Posterior cingulate gyrus (tissue), 11 donors: ENCODE measurements at regions not wholly inside any gene's neighbourhood (a gene's known extent, or its start where the extent isn't known, plus 50 kb on each side); places are given as distances from the start of the nearest gene placed in this dataset.

Source experiments
- DNase-seq, 10 donors: peaks; one replicate each; pipeline versions ENCODE4 v3.0.0 to v3.0.0-alpha.2; 2020 to 2021; ENCODE audit warnings: mixed read lengths in 3 of 10
- intact Hi-C: fragments of 100-400 bp; cut with DNase I; formaldehyde crosslinking; loops from one replicate; pipeline ENCODE4 v1.15.1; 2023

DNA sequence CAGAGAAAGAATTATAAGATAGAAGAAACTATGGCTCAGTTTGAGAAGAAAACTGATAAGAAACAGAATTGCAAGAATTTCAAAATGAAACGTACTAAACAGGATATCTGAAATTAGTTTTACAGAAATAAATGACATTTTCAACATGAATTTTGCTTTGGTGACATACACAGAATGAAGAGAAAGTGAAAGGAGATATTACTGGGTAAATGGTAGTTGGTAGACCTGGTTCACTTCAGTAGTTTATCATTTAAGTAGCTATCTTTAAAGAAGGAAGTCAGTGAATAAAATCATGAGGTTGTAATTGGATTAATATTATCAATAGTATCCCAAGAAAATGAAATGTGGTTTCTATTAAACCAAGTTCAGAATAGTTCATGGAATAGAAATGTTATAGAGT, 395.5 kb upstream of the SMIM31 start:
- no peak for DNase-seq

DNA sequence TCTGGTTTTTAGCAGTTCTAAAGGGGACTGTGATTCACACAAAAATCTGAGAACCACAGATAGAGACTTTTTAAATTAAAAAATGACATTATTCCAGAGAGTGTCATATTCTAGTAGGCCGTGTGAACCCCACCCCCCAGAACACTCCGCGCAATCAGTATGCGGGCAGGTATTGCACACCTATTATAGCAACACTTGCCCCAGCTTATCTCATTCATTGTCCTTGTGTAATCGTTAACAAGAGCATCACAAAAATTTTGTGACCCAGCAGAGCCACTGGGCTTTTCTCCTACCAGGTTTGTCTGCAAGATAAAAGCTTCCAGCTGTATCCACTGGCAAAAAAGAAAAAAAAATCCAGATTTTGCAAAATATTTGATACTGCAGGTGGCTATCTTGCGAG, 394.1 kb upstream of the SMIM31 start:
- DNase-seq: peak in 1 of 10 donors; percentile 26
- intact Hi-C loops: loop anchor here (10.0 kb wide), 1 partner anchor 45 kb away; no protein-coding TSS in a partner anchor

More for the DNA sequence above, 395.5 kb upstream of the SMIM31 start:
- intact Hi-C loops: no loop called here

DNA sequence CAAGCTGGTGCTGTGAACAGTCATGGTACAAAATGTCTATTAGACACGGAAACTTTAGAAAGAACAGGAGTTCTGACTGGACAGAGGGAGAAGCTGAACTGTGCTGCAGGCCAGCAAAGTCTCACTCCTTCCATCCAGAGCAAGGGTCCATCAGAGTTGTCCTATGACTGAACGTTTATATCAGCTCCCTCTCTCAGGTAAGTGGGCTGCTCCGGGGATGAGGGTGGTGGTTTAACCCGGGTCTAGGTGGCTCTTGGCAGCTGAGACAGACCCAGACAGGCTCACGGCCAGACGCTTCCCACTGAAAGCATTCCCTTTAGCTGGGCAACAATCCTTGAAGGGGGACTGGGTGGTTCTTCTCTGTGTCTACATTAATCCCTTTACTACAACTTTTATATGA, 385.0 kb upstream of the SMIM31 start:
- peak in 2 of 10 donors; percentile 44 to 57 for DNase-seq
- intact Hi-C loops: loop anchor here (10.0 kb wide), 1 partner anchor 54 kb away; no protein-coding TSS in a partner anchor

DNA sequence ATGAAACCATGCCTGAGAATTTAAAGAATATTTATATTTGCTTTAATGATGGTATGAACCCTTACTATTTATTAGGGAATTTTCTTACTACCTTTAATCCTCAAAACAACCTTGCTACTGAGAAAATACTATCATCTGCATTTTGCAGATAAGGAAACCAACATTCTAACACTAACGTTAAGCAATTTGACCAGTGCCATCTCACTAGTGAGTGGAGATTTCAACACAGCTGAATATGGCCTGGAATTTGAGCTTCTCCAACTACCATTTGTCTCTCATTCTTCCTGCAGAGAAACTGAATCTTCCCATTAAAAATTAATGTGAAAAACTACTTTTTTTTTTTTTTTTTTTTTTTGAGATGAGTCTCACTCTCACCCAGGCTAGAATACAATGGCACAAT, 380.9 kb upstream of the SMIM31 start:
- no peak for DNase-seq
- intact Hi-C loops: no loop called here

DNA sequence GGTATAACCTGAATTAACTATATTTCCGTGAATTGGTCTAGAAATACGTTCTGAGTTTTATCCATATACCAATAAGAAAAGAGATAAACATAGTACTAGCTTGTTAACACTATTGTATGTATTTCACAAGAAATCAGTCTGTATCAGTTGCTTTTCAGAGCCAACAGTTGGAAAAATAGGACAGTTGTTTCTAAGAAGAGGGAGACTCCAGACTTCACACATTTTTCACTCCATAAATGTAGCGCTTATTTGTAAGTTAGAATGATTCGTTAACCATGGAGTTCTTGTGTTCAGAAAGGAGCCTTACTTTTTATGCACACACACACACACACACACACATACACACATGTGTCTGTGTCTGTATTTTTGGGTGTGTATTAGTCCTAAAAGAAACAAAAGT, 376.7 kb upstream of the SMIM31 start:
- intact Hi-C loops: no loop called here
- DNase-seq: no peak

DNA sequence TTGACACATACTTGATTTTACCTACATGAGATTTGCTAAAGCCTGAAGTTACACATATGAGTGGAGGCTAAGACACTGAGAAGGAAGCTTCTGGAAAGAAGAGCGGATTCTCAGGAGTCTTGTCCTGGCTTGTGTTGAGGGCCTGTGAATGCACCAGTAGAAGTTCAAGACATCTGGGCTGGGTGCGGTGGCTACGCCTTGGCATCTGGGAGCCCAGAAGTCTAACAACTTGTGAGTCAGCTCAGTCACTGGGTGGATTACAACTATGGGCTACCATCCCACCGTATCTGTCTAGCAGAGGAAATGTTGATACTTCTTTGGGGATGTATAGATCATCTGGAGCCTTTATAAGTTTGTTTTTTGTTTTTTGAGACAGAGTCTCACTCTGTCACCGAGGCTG, 375.6 kb upstream of the SMIM31 start:
- no peak for DNase-seq
- intact Hi-C loops: no loop called here

DNA sequence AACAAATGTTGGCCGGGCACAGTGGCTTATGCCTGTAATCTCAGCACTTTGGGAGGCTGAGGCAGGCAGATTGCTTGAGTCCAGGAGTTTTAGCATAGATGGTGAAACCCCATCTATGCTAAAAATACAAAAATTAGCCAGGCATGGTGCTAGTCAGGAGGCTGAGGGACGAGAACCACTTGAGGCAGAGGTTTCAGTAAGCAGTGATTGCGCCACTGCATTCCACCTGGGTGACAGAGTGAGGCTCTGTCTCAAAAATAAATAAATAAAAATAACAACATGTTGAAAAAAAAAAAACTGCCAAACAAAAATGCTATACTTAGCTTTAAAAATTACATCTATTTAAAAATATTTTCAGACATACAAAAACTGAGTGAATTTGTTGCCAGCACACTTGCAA, 374.2 kb upstream of the SMIM31 start:
- intact Hi-C loops: loop anchor here (5.0 to 10.0 kb wide), 4 partner anchors 202 to 825 kb away; no protein-coding TSS in a partner anchor
- DNase-seq: no peak

DNA sequence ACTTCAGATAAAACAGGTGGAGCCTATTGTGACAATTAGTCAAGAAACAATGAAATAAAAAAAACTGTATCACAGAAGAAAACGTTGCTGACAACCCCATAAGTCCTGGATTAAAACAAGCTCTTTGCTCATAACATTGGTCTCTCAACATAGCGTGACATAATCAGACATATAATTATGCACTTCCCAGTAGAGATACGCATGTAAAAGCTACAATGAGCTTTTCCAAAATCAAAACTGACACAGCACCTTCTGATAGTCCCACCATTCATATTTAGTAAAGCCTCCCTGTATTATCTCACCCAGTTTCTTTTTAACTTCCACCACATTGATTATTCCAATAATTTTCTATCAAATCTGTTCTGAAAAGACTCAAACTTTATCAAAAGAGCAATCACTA, 372.1 kb upstream of the SMIM31 start:
- DNase-seq: no peak
- intact Hi-C loops: loop anchor here (5.0 to 10.0 kb wide), 4 partner anchors 205 to 827 kb away; no protein-coding TSS in a partner anchor

DNA sequence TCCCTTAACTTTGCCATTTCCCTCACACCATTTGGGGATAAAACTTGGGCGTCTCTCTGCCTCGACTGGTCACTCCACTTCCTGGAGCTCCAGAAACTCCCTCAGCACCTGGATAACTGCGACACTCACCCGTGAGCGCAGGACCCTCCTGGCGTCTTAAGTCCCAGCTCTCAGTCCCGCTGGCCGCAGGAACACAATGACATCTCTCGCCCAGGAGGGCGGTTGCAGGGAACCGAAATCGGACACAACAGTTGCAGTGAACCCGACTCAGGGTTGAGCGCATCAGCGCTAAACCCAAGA, 370.9 kb upstream of the SMIM31 start:
- intact Hi-C loops: loop anchor here (5.0 to 10.0 kb wide), 4 partner anchors 206 to 828 kb away; no protein-coding TSS in a partner anchor

DNA sequence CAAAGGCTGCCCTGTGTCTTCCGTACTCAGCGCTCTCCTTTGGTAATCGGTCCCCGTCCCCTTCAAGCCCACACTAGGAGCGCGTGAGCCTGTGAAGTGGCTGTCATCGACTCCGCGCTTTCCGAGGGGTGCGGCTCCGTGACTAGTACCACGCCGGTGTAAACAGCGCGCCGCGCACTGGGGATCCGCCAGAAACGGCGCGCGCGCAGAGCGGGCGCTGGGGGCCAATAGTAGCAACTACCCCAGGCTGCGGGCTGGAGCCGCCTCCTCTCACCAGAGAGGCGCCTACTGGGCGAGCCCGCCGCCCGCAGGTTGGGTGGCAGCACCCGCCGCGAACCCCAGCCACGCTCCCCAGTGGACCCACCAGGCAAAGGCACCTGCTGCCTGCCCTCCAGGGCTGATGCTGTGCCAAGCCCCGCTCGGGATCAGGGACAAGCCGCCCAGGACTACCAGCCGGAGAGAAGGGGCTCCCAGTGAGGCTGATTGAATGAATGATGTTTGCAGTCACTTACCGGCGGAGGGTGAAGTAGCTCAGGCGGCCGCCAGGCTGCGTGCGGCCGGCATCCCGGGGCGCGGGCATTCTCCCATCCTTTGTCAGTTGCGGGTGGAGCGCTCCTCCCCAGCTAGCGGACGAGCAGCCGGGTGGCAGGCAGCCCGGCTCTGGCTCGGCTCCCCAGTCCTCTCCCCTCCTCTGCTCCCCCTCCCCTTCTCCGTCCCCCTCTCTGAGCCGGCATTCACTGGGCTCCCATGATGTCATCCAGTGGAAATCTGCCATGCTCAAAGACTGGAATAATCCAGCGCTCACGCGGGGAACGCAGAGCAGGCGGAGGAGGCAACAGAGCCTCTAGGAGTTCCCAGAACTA, 370.3 kb upstream of the SMIM31 start:
- DNase-seq: peak; percentile 77 to 99 (median 92)
- intact Hi-C loops: loop anchor here (5.0 to 10.0 kb wide), 4 partner anchors 206 to 829 kb away; no protein-coding TSS in a partner anchor

More for the DNA sequence above, 370.9 kb upstream of the SMIM31 start:
- no peak for DNase-seq

DNA sequence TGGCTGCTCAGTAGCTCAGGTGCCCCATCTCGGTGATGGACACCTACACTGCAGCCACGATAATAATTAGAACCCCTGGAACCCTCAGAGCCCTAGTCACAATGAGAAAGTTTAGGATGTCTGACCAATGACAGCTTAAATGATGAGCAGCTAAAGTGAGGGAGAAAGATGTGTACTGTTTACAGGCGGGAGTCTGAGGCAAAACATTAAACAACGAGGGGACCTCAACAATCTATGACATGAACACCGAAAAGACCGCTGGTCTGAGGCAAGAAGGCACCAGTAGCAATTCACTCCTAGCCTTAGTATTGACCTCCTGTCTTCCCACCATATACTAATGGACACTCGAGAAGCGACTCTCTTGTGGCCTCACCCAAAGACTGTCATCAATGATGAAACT, 369.5 kb upstream of the SMIM31 start:
- intact Hi-C loops: loop anchor here (5.0 to 10.0 kb wide), 4 partner anchors 207 to 830 kb away; no protein-coding TSS in a partner anchor

DNA sequence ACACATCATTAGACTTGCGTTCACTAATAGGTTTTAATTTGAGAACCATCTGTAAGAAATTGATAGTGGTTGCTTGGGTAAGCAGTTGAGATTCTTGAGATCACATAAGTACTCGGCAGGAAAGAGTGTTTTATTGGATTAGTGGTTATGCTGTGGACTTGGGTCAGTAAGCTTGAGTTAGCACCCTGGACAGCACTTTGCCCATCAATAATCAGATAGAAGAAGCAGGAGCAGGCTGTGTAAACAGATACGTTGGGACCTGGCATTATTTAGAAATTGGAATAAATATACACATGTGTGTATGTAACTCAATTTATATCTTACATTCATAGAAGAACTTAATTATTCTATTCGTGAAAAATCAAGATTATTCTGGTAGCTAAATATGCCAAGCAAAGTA, 357.5 kb upstream of the SMIM31 start:
- DNase-seq: no peak
- intact Hi-C loops: no loop called here

More for the DNA sequence above, 369.5 kb upstream of the SMIM31 start:
- DNase-seq: no peak

DNA sequence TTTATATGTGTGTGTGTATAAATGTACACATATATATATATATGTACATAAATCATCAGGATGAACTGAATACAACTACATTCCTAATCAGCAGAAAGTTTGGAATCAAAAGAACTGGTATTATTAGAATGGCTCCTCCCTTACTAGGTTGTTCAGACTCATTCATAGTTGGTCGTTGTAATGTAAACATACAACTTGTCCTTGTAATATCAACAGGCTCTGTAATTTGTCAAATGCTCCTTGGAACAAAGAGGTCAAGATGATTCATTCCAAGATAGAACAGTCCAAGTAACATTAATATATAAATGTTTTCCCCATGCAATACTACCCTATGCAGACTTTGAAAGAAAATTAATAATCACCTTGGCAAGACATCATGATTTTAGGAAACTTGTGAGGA, 351.4 kb upstream of the SMIM31 start:
- no peak for DNase-seq
- intact Hi-C loops: no loop called here

DNA sequence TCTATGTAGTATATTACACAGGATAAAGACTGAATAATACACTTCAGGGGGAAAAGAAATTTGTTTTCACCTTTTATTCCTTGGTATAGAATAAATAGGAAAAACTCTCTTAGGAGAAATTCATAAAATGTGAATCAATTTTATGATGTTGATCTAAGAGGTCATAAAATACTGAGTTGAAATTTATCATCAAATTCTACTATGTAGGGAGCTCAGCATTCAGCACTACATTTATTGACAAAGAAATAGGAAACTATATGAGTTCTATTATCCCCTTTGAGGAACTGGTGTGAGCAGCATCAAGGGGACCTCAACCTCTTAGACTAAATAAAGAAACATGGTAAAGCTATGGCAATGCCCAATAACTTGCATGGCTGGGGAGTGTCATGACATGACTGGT, 348.2 kb upstream of the SMIM31 start:
- no peak for DNase-seq
- intact Hi-C loops: no loop called here

DNA sequence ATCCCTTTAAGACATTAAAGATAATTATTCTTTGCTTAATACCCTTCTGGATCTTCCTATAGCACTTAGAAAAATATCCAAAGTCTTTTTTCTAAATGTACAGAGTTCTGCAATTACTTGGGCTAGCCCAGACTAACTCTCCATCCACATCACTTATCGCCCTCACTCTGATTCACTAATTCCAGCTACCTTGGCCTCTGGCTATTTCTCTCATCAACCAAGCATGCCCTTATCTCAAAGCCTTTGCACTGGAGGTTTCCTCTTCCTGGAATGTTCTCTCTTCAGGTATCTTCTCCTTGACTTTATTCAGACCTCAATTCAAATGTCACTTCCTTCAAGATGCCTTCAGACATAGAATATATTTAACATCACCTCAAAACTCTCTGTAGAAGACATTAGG, 345.1 kb upstream of the SMIM31 start:
- DNase-seq: no peak
- intact Hi-C loops: no loop called here

DNA sequence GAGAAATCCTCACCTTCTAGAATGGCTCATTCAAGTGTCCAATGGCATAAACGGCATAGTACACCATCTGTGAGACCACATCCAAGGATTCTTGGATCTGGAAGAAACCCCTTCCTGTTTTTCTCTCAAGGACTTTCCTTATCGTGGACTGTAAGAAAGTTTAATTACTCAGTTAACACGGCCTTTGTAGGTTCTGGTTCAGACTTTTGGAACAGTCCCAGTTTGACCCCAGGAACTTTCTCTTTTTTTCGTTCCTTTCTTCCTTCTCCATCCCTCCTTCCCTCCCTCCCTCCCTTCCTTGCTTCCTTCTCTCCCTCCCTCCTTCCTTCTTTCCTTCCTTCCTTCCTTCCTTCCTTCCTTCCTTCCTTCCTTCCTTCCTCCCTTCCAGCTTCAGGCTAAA, 343.5 kb upstream of the SMIM31 start:
- intact Hi-C loops: no loop called here
- no peak for DNase-seq

DNA sequence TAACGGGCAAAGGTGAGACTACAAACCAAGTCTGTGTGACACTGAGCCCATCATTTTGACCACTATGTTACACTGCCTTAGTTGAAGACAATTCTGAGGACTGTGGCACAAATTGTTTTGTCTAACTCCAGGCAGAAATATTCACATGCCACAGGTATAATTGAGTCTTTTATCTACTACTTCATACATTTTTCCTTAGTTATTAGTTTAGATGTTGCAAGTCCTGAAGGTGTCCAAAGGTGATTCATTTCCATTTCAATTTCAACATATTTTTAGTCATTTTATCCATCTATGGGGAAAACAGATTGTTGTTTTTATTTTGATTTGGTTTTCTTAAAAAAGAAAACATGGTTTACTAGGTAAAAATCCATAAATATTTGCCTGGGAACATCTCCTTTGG, 341.7 kb upstream of the SMIM31 start:
- intact Hi-C loops: no loop called here
- no peak for DNase-seq

DNA sequence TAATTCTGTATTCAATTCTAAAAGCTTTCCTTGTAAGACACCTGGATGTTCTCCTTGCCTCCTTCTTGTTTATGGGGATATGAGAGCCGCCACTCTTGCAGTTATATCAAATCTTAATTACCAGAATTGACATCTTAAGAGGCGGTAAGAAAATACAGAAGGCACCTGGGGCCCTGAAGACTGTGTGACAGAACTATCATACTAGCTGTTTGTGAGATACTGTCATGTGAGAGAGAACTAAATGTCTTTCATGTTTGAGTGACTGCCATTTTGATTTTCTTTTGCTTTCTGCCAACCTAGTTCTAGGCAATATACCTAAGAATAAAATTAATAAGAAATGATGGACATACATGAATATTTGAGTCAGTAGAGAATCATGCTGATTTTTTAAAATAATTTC, 340.2 kb upstream of the SMIM31 start:
- DNase-seq: no peak
- intact Hi-C loops: no loop called here

DNA sequence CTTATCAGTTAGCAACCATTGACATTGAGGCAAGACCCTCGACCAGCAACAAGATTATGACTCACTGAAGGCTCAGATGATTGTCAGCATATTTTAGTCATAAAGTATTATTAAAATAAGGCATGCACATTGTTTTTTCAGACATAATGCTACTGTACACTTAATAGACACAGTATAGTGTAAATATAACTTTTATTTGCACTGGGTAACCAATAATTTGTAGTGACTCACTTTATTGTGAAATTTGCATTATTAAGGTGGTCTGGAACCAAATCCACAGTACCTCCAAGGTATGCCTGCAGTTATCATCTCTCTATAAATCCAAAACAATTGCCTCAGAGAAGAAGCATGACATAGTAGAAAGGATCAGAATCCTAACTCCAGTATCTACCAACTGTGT, 330.1 kb upstream of the SMIM31 start:
- intact Hi-C loops: no loop called here
- DNase-seq: no peak

DNA sequence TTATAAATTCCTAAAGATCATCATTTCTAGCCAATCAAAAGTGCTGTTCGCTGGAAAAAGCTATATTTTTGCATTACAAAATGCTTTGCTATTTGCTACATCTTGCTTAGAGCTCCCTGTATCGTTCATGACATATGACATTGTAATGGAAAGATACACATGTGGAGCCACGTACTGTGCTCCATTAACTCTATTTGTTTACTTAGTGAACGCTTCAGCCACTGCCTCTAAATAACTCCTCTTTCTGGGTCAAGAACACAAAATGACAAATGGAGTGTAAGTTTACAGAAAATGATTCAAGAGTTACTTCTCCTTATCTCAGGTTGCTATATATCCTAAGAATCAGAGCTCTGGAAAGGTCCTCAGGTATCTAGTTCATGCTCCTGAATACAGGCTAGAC, 329.1 kb upstream of the SMIM31 start:
- no peak for DNase-seq
- intact Hi-C loops: no loop called here

DNA sequence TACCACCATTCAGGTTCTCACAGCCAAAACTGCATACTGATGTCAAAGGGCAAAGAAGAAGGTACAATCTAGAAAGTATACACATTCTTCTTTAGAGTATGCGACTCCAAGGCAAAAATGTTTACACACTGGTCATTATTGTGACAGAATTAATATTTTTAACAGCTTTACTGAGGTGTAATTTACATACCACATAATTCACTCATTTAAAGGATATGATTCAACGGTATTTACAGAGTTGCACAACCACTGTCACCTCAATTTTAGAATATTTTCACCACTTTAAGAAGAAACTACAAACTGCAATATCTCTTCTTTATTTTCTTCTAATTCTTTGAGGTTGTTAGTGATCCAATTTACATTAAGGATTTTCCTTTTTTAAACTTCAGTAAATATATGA, 325.4 kb upstream of the SMIM31 start:
- no peak for DNase-seq
- intact Hi-C loops: no loop called here

DNA sequence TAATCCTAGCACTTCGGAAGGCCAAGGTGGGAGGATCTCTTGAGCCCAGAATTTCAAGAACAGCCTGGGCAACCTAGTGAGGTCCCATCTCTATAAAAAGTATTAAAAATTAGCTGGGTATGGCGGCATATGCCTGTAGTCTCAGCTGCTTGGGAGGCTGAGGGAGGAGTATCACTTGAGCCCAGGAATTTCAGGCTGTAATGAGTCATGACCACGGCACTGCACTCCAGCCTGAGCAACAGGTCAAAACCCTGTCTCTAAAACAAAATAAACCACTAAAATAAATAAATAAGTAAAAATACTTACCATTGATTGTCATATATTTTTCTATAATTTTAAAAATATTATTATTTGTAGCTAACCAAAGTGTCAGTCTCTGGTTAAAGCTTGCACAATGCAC, 315.6 kb upstream of the SMIM31 start:
- DNase-seq: no peak
- intact Hi-C loops: no loop called here
